SK-N-DZ (cell line): ENCODE measurements at regions not wholly inside any gene's neighbourhood (a gene's known extent, or its start where the extent isn't known, plus 50 kb on each side); places are given as distances from the start of the nearest gene placed in this dataset.

Source experiments
- DNase-seq: peaks from one replicate; pipeline ENCODE4 v3.0.0-alpha.2; 2015; ENCODE audit warnings: low spot score

DNA sequence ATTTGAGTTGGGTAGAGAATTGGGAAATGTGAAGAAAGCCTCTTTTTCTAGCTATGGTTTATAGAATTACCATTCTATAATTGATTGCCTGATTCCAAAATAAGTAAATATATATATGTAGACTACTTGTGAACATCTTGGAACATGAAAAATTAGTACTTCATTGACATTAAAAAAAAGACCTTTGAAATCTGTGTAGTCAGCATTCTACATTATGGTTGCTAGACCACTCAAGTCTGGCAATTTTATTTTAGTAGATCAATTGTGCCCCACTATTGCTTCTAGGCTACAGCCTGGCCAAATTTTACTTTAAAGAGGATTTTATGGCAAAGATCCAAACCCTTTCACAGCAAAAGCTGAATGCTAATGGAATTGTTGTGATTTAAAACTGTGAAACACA, 279.8 kb downstream of the IKZF2 start:
- no peak for DNase-seq

- no peak for DNase-seq
Measured at GRCh38 chr2:212864186-212864585, 287.2 kb downstream of the IKZF2 start.

DNA sequence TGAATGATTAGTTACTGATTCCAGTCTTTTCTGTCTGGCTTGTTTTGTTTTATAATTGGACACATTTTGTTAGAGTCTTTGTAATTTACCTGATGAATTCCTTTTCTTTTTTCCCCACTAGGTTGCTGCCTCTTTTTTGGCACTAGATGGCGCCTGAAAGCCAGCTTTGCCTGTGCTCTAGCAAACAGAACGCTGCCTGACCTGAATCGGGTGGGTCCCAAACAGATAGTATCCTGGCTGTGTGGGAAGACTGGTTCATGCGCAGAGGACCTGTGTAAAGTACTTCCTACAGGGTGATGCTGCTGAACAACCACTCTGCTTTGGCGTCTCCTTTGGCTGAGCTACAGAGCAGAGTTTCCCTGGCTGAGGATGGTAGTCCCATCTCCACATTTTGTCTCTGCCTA, 288.2 kb downstream of the IKZF2 start:
- DNase-seq: peak; percentile 22

- DNase-seq: no peak
Measured at GRCh38 chr2:212858496-212858895, 292.9 kb downstream of the IKZF2 start.

DNA sequence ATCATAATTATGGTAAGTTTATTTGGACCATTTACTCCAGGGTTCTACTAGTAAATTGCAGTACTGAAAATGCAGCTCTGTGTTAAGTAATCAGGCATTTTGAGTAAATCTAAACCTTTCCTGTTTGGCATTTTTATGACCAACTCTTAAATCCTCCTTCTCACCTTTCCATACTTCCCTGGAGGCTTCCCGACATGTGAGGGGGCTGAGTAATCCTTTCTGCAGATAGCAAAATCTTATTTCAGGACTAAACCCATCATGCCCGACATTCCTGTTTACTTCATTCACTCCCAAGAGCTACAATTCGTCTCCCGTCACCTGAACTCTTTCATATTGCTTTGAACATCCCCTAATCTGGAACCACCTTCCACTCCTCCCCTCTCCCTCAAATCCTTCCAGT, 296.6 kb downstream of the IKZF2 start:
- no peak for DNase-seq

DNA sequence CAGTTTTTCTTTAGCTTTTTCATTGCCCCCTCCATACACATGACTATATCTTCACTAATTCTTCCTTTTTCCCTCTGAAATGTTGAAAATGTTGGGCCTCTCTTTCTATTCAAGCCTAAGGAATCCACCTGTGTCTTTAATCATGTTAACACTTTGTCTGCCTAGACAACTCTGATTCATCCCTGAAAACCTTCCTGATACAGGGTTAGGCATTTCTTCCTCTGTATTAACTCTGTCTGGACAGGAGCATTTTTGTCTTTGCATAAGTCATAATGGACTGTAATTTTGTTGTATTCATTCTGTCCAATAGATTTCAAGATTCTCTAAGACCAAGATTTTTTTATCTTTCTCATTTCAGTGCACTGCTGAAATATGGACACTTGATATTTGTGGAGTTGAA, 297.3 kb downstream of the IKZF2 start:
- DNase-seq: no peak

DNA sequence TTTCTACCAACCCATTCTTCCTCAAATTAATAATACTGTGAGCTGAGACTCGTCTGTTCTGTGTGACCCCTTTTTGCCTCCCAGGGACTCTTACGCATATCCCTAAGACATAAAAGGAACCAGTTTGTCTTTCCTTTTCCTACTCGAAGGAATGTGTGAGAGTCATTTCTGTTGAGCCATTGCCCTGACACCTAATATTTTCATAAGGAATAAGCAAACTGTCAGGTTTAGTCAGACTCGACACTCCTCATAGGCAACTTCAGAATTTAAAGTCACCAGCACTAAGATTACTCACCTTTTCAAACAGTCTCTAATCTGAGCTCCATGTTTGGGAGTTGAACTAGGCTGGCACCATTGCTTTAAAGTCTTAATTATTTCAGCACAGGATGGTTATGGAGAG, 305.5 kb downstream of the IKZF2 start:
- DNase-seq: no peak

- DNase-seq: no peak
Measured at GRCh38 chr2:212843409-212844199, 305.0 kb upstream of the ERBB4 start.

GRCh38 chr2:212842544-212843185, 304.1 kb upstream of the ERBB4 start:
- no peak for DNase-seq

- DNase-seq: no peak
Measured at GRCh38 chr2:212841460-212841859, 302.9 kb upstream of the ERBB4 start.

GRCh38 chr2:212832211-212833195, 293.9 kb upstream of the ERBB4 start:
- no peak for DNase-seq

DNA sequence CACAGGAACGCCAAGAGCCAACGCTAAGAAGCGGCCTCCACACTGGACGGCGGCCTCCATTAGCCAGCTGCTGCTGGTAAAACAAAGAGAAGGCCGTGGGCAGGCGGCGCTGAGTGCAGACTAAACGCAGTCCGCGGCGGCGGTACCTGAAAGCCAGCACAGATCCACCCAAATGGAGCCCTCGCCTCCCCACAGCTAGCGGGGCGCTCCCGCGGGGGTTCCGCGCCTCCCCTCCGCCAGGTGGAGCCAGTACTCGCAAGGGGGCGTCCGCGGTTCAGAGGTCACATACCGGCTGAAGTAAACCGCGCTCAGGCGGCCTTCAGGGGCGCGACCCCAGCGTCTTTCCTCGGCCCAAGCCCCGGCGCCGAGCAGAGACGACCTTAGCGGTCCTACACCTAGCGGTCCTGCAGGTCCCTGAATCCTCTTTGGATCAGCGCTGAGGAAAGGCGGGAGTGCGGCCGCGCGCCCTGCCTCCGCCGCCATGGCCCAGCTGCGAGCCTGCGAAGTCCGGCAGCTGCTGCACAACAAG, 293.1 kb upstream of the ERBB4 start:
- DNase-seq: no peak

DNA sequence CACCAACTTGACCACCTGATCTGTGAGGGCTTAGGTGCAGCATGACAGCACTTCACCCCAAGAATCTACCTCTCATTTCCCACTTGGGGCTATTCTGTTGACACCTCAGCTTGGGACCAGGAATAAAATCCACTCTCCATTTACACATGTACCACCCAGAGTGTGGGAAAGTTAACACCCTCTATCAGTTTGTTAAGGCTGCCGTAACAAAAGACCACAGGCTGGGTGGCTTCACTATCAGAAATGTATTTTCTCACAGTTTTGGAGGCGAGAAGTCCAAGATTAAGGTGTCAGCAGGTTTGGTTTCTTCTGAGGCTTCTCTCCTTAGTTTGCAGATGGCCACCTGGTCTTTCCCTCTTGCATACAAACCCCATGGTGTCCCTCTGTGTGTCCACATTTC, 277.7 kb upstream of the ERBB4 start:
- DNase-seq: no peak

DNA sequence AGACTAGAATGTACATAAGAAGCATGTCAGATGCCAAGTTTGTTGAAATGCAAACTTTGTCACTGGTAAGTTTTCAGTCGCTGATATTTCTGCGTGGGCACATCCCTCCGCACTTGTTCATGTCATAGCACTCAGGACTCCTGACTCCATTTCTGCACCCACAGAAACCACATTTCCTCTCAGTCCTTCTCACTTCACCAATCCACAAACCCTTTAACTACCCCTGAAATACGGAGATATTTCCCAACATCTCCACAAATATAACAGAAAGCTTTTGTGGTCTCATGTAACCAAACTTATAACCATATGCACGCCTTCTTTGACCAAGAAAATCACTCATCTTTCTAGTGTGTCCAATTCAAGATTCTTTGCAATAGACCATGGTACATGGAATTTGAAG, 276.9 kb upstream of the ERBB4 start:
- DNase-seq: no peak

- DNase-seq: no peak
Measured at GRCh38 chr2:212814941-212815340, 276.3 kb upstream of the ERBB4 start.

GRCh38 chr2:212811921-212812320, 273.3 kb upstream of the ERBB4 start:
- DNase-seq: no peak

DNA sequence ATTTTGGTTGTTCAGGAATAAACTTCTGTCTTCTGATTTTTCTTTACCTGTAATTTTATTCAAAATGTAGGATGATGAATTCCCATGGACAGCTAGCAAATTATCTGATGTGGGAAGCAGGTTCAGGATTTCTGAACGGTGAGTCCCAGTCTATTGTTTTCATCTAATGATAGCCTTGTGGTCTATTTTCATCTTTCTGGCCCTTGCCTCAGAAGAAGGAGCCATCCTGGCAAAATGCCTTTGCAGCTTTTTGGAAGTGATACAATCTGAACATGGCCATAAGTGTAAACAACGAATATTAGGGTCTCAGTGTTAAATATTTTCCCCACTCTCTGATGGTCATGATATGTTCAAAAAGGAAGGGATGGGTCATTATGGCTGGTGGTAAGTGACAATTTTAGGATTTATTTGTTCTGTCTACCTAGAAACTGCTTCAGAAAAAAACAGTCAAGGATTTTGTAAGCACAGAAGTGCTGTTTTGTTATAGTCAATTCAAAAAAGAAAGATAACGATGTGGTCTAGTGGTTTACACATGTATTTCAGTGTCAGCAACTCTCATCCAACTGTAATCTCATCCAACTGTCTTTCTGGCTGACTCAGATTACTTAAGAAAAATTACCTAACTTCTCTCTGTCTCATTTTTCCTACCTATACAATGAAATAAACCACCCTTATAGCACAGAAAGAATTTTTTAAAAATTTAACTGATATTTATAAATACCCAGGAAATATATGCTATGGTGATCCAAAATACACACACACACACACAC, 272.6 kb upstream of the ERBB4 start:
- no peak for DNase-seq

DNA sequence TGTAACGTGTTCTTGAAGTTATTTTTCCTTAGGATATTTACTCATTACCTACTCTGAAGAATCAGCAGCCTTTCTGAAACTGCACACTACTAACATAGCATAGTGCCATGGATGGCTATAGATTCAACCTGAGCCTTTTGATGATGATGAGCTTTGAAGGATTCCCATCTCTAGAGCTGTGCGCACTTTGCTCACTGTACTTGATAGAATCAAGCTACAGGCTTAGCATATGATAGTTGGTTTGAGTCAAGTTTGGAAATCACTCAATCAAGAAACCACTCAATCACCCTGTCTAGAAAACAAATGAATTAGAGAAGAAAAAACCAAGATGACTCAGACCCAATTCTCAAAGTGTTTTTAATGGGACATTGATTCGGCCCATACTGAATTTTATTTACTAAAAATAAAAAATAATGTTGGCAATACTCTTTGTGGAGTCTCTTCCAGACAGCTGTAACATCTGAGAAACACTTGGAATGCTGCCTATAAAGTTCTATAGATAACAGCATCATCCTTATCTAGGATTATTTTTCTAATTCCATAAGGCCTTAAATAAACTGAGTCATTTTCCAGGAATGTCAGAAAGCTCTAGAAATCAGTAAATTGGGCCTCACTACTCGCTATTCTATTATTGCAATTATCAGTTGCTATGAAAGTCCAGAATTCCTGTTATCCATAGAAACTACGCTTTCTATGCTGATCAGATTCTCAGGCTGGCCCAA, 259.0 kb upstream of the ERBB4 start:
- DNase-seq: no peak

GRCh38 chr2:212794471-212794870, 255.9 kb upstream of the ERBB4 start:
- no peak for DNase-seq

DNA sequence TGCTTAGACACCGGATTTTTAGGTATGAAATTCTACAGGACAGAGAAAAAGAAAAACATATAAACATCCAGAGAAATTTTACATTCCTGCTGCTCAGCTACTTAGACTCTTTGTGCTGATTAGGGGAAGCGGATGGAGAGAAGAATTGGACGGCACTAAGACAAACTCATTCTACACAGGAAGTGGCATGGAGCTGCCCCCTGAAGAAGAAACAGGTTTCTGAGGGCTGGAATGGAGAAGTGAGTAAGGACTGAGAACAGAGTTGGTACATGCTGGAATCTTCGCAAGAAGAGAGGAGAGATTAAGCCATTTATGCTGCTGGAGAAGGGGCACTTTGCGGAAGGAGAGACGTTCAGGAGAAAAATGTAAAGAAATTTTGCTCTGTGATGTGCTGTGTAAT, 253.0 kb upstream of the ERBB4 start:
- no peak for DNase-seq
